Type B pancreatic cell (in vitro differentiated cells): ENCODE measurements at regions not wholly inside any gene's neighbourhood (a gene's known extent, or its start where the extent isn't known, plus 50 kb on each side); places are given as distances from the start of the nearest gene placed in this dataset.

Experiments
- DNase-seq: peaks from one replicate; pipeline ENCODE4 v3.0.0; 2021; ENCODE audit warnings: mixed read lengths; ENCODE audit not compliant: unreplicated experiment; ENCODE audit errors: extremely low spot score
- H3K27ac Mint-ChIP-seq: 2 replicates; pipeline ENCODE4 v1.8.0; 2021; ENCODE audit warnings: mild to moderate bottlenecking, mixed read lengths
- H3K27me3 Mint-ChIP-seq: 2 replicates; pipeline ENCODE4 v1.8.0; 2021; ENCODE audit warnings: mixed read lengths
- H3K36me3 Mint-ChIP-seq: 2 replicates; pipeline ENCODE4 v1.8.0; 2021; ENCODE audit warnings: mixed read lengths
- H3K4me1 Mint-ChIP-seq: one replicate; pipeline ENCODE4 v1.8.0; 2021; ENCODE audit warnings: mixed read lengths; ENCODE audit not compliant: unreplicated experiment
- H3K4me3 Mint-ChIP-seq: 2 replicates; pipeline ENCODE4 v1.8.0; 2021; ENCODE audit warnings: mild to moderate bottlenecking, mixed read lengths
- H3K9me3 Mint-ChIP-seq: 2 replicates; pipeline ENCODE4 v1.8.0; 2021; ENCODE audit warnings: mixed read lengths
- TF ChIP-seq, protein P1 (sequence below): fragments of 200-600 bp; sonication (generic); conservative IDR thresholded peaks from 2 replicates; pipeline ENCODE4 v1.5.0; 2021; ENCODE audit warnings: antibody characterized with exemption, mild to moderate bottlenecking

DNA sequence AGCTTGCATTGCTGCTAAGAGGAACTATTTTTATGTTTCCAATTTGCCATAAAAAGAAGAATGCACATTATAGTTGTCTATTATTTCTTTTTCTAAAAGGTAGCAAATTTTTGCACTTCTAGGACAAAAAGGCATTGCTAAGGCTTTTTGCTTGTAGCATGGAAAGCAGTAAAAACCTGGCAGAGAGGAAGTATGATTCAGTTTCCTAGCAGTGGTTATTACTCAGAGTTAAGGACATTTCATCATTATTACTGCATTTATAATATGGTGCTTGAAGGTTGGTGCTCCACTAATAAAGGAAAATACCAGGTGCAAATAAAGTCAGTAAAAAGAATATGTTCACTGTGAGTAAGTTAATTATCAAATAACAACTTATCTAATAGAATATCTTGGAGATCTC is 179.8 kb upstream of the PLPPR1 start:
- Mint-ChIP-seq H3K36me3 (no peaks in the 10 kb centered on the region), H3K27me3 (no peaks in the 10 kb centered on the region), H3K4me3 (no peak overlapping the region), H3K9me3 (no peaks in the 10 kb centered on the region), H3K4me1 (no peaks in the 10 kb centered on the region), H3K27ac (no peak overlapping the region)
- TF ChIP-seq, protein P1, sequence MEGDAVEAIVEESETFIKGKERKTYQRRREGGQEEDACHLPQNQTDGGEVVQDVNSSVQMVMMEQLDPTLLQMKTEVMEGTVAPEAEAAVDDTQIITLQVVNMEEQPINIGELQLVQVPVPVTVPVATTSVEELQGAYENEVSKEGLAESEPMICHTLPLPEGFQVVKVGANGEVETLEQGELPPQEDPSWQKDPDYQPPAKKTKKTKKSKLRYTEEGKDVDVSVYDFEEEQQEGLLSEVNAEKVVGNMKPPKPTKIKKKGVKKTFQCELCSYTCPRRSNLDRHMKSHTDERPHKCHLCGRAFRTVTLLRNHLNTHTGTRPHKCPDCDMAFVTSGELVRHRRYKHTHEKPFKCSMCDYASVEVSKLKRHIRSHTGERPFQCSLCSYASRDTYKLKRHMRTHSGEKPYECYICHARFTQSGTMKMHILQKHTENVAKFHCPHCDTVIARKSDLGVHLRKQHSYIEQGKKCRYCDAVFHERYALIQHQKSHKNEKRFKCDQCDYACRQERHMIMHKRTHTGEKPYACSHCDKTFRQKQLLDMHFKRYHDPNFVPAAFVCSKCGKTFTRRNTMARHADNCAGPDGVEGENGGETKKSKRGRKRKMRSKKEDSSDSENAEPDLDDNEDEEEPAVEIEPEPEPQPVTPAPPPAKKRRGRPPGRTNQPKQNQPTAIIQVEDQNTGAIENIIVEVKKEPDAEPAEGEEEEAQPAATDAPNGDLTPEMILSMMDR, result no peak
- no peak for DNase-seq

DNA sequence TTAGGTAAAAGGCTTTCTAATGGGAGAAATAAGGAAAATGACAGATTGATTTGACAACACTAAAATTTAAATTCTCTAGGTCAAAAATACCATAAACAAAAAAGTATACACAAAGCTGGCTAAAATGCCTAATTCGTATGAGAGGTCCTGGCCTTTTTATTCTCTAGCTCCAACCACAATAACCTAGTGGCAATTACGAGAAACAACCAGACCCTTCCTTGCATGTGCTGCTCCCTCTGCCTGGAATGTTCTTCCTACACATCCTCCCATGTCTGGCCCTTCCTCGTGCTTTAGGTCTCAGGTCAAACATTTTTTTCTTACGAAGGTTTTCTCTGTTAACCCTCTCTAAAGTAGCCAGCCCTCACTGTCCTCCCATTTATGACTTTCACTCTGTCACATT is 176.4 kb upstream of the PLPPR1 start:
- no peak overlapping the region for H3K27ac Mint-ChIP-seq
- H3K4me3 Mint-ChIP-seq, result no peak overlapping the region
- H3K9me3 Mint-ChIP-seq, result no peaks in the 10 kb centered on the region
- no peaks in the 10 kb centered on the region for H3K4me1 Mint-ChIP-seq
- TF ChIP-seq, protein P1, result no peak
- no peaks in the 10 kb centered on the region for H3K36me3 Mint-ChIP-seq
- H3K27me3 Mint-ChIP-seq, result no peaks in the 10 kb centered on the region
- DNase-seq, result no peak

DNA sequence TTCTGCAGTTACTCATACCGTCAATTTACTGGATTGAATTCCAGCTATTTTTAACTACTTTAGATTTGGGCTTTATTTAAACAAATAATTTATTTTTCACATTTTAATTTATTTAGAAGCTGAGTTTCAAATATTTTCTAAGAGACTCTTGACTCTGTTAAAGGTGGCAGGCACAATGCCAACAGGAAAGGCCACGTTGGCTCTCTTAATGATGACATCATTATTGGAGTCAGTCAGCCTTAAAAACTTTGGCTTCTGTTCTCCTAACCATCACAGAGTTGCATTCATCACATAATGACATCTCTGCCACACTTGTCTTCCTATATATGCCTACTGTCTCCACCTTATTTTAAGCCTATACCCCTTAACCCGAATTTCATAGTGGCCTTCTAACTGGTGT is 172.3 kb upstream of the PLPPR1 start:
- no peak for DNase-seq
- Mint-ChIP-seq H3K36me3 (no peaks in the 10 kb centered on the region), H3K27me3 (no peaks in the 10 kb centered on the region), H3K9me3 (peaks cover 1% of the 10 kb centered on the region), H3K27ac (no peak overlapping the region), H3K4me1 (no peaks in the 10 kb centered on the region), H3K4me3 (no peak overlapping the region)
- TF ChIP-seq, protein P1, result no peak

DNA sequence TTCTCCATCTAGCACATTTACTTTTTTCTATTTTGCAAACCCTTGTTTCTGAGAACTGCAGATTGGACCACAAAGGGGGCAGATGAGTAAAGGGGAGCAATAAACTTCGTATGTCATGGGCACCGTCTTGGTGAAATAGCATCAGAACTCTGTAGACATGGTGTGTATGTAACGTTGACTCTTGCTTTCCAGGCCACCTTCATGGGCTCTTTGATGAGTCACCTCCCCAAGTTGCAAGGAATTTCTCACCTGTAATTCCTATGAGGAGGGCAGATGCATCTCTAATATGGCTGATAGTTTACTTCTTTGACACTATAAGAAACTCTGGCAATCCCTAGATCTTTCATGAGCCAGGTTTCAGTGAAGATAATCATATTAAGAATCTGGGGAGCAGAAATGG is 163.4 kb upstream of the PLPPR1 start:
- no peak for DNase-seq
- no peak overlapping the region for H3K4me3 Mint-ChIP-seq
- no peak overlapping the region for H3K27ac Mint-ChIP-seq
- no peaks in the 10 kb centered on the region for H3K36me3 Mint-ChIP-seq
- peaks cover 6% of the 10 kb centered on the region for H3K9me3 Mint-ChIP-seq
- TF ChIP-seq, protein P1, result no peak
- H3K4me1 Mint-ChIP-seq, result no peaks in the 10 kb centered on the region
- no peaks in the 10 kb centered on the region for H3K27me3 Mint-ChIP-seq

DNA sequence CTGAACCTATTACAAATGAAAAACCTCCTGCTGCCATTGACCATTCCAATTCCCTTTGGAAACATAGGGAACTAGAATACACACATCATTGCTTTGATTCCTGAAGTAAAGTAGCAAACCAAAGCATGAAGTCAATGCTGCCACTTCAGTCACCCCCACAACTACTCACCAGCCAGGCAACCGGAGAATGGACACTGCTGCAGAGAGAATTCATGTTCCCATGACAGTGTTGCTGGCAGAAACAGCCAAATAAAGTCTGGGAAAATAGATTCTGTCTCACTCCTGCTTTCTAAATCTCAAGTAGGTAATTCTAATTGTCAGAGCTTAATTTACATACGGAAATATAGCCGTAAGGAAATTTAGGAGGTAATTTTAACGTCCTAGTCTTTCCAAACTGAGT is 162.9 kb upstream of the PLPPR1 start:
- Mint-ChIP-seq H3K4me1 (no peaks in the 10 kb centered on the region), H3K4me3 (no peak overlapping the region), H3K27me3 (no peaks in the 10 kb centered on the region), H3K9me3 (peaks cover 6% of the 10 kb centered on the region), H3K27ac (no peak overlapping the region), H3K36me3 (no peaks in the 10 kb centered on the region)
- no peak for DNase-seq
- TF ChIP-seq, protein P1, result no peak

DNA sequence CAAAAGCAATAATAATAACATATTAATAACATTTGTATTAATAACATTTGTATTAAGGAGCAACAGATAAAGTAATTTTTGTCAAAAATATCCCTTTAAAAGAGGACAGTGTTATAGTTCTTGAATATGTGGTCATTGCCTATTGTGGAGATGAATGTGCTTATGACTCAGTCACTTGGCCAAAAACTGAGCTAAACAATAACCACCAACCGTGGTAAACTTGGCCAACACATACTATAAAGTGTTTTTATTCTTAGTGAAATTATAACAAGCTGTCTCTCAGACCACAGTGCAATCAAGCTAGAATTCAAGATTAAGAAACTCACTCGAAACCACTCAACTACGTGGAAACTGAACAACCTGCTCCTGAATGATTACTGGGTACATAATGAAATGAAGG is 159.2 kb upstream of the PLPPR1 start:
- Mint-ChIP-seq H3K27ac (no peak overlapping the region), H3K36me3 (no peaks in the 10 kb centered on the region), H3K4me1 (no peaks in the 10 kb centered on the region), H3K27me3 (no peaks in the 10 kb centered on the region), H3K4me3 (no peak overlapping the region), H3K9me3 (no peaks in the 10 kb centered on the region)
- DNase-seq, result no peak
- TF ChIP-seq, protein P1, result no peak
